SK-N-SH (cell line): ENCODE measurements at regions not wholly inside any gene's neighbourhood (a gene's known extent, or its start where the extent isn't known, plus 50 kb on each side); places are given as distances from the start of the nearest gene placed in this dataset.

Experiments used
- CTCF ChIA-PET: fragments of 300-600, 350-600 bp; formaldehyde crosslinking; extraction: SDS; loops from one replicate; lab custom pipeline; 2021; lab: Yijun Ruan, JAX
- POLR2A ChIA-PET: fragments of 350-600 bp; sonication (Branson Sonifier 250); formaldehyde crosslinking; extraction: SDS; loops from one replicate; lab custom pipeline; 2020; ENCODE audit warnings: antibody characterized with exemption, inconsistent platforms; lab: Yijun Ruan, JAX
- DNase-seq: peaks from one replicate; pipeline ENCODE4 v3.0.0; 2012
- H2AFZ ChIP-seq: fragments of 200-600 bp; sonication (generic); 2 replicates; pipeline ENCODE4 v1.8.1; 2016; ENCODE audit warnings: antibody characterized with exemption, mild to moderate bottlenecking, low read depth
- H3F3A ChIP-seq: fragments of 200-600 bp; sonication (generic); replicated peaks from 2 replicates; pipeline ENCODE3; 2016; ENCODE audit warnings: antibody characterized with exemption, mild to moderate bottlenecking; ENCODE audit not compliant: insufficient read depth
- H3K27ac ChIP-seq, 2 experiments: fragments of 200-500 bp in 1 of 2; fragments of 200-600 bp in 1 of 2; sonication (Bioruptor generic) in 1 of 2; sonication (generic), shearing (Covaris generic) in 1 of 2; 2 replicates each; pipeline versions ENCODE4 v1.5.1 to v1.6.1; 2014 to 2016; ENCODE audit warnings: low read depth in 2 of 2, inconsistent platforms in 1 of 2, low read length in 1 of 2, mild to moderate bottlenecking in 1 of 2, mixed read lengths in 1 of 2
- H3K27me3 ChIP-seq: fragments of 200-600 bp; sonication (generic), shearing (Covaris generic); 2 replicates; pipeline ENCODE4 v1.6.1; 2016; ENCODE audit warnings: mixed run types; ENCODE audit not compliant: insufficient read depth
- H3K36me3 ChIP-seq, 2 experiments: fragments of 200-500 bp in 1 of 2; fragments of 200-600 bp in 1 of 2; sonication (Bioruptor generic) in 1 of 2; sonication (generic) in 1 of 2; replicated peaks in 1 of 2; 2 replicates each; pipeline versions ENCODE3 to v1.5.1; 2014 to 2016; ENCODE audit warnings: low read length in 1 of 2, mild to moderate bottlenecking in 1 of 2; ENCODE audit not compliant: insufficient read depth in 2 of 2, control insufficient read depth in 1 of 2
- H3K4me1 ChIP-seq, 2 experiments: fragments of 200-500 bp in 1 of 2; fragments of 200-600 bp in 1 of 2; sonication (Bioruptor generic) in 1 of 2; sonication (generic), shearing (Covaris generic) in 1 of 2; 2 replicates each; pipeline versions ENCODE4 v1.5.1 to v1.6.1; 2014 to 2016; ENCODE audit warnings: low read depth in 1 of 2, low read length in 1 of 2, mixed run types in 1 of 2; ENCODE audit not compliant: insufficient read depth in 2 of 2, control insufficient read depth in 1 of 2
- H3K4me2 ChIP-seq: fragments of 200-600 bp; sonication (generic), shearing (Covaris generic); 2 replicates; pipeline ENCODE4 v1.6.1; 2017; ENCODE audit warnings: mixed run types
- H3K4me3 ChIP-seq, 2 experiments: fragments of 200-500 bp in 1 of 2; fragments of 200-600 bp in 1 of 2; sonication (Bioruptor generic) in 1 of 2; sonication (generic), shearing (Covaris generic) in 1 of 2; 2 replicates each; pipeline versions ENCODE4 v1.5.1 to v1.8.1; 2014 to 2016; ENCODE audit warnings: low read depth in 2 of 2, inconsistent platforms in 1 of 2, low read length in 1 of 2, mild to moderate bottlenecking in 1 of 2, mixed read lengths in 1 of 2, moderate library complexity in 1 of 2
- H3K79me2 ChIP-seq: fragments of 200-600 bp; sonication (generic); 2 replicates; pipeline ENCODE4 v1.8.1; 2017; ENCODE audit warnings: mild to moderate bottlenecking; ENCODE audit not compliant: insufficient read depth
- H3K9ac ChIP-seq: fragments of 200-600 bp; sonication (generic); 2 replicates; pipeline ENCODE4 v1.6.1; 2017; ENCODE audit warnings: mixed run types
- H3K9me2 ChIP-seq: fragments of 200-600 bp; sonication (generic); 2 replicates; pipeline ENCODE4 v1.6.1; 2017; ENCODE audit warnings: mixed run types
- H3K9me3 ChIP-seq: fragments of 200-600 bp; sonication (generic); 2 replicates; pipeline ENCODE4 v1.6.1; 2017; ENCODE audit warnings: mixed run types, mild to moderate bottlenecking, moderate library complexity
- H4K20me1 ChIP-seq: fragments of 200-600 bp; sonication (generic); 2 replicates; pipeline ENCODE4 v1.6.1; 2017; ENCODE audit warnings: mild to moderate bottlenecking, mixed run types; ENCODE audit not compliant: insufficient read depth
- CHD2 ChIP-seq: fragments of 150-350 bp; IDR thresholded peaks from 2 replicates; pipeline ENCODE4 v1.6.1; 2018; ENCODE audit warnings: low read length; ENCODE audit not compliant: partially characterized antibody
- FOSL2 ChIP-seq: IDR thresholded peaks from 2 replicates; pipeline ENCODE4 v1.4.0; 2012; ENCODE audit warnings: low read depth, mild to moderate bottlenecking, moderate library complexity, borderline replicate concordance
- GABPA ChIP-seq: IDR thresholded peaks from 2 replicates; pipeline ENCODE4 v1.4.0; 2012; ENCODE audit warnings: low read depth, mild to moderate bottlenecking
- GATA2 ChIP-seq: sonication (generic); formaldehyde crosslinking; IDR thresholded peaks from 2 replicates; pipeline ENCODE4 v1.5.0; 2020; ENCODE audit warnings: mild to moderate bottlenecking, missing genetic modification reagents
- JUND ChIP-seq: IDR thresholded peaks from 2 replicates; pipeline ENCODE4 v1.4.0; 2012
- MEF2A ChIP-seq: IDR thresholded peaks from 2 replicates; pipeline ENCODE4 v1.4.0; 2012; ENCODE audit warnings: low read depth, borderline replicate concordance
- NFIC ChIP-seq: IDR thresholded peaks from 2 replicates; pipeline ENCODE4 v1.4.0; 2012; ENCODE audit warnings: borderline replicate concordance
- NRF1 ChIP-seq: IDR thresholded peaks from 2 replicates; pipeline ENCODE4 v1.6.1; 2012; ENCODE audit warnings: low read depth, mild to moderate bottlenecking, low read length
- POLR2AphosphoS5 ChIP-seq: IDR thresholded peaks from 2 replicates; pipeline ENCODE4 v1.6.1; 2012; ENCODE audit warnings: low read depth, low read length
- RAD21 ChIP-seq: IDR thresholded peaks from 2 replicates; pipeline ENCODE4 v1.6.1; 2012; ENCODE audit warnings: mild to moderate bottlenecking, low read length
- RCOR1 ChIP-seq: fragments of 150-350 bp; IDR thresholded peaks from 2 replicates; pipeline ENCODE4 v1.6.1; 2017; ENCODE audit warnings: antibody characterized with exemption, low read length
- RXRA ChIP-seq: IDR thresholded peaks from 2 replicates; pipeline ENCODE4 v1.4.0; 2012; ENCODE audit warnings: low read depth, mild to moderate bottlenecking, borderline replicate concordance
- SMC3 ChIP-seq: IDR thresholded peaks from 2 replicates; pipeline ENCODE4 v1.6.1; 2012; ENCODE audit warnings: low read depth, low read length, improper control_type of control experiment
- TCF12 ChIP-seq: IDR thresholded peaks from 2 replicates; pipeline ENCODE4 v1.4.0; 2012
- TEAD4 ChIP-seq: IDR thresholded peaks from 2 replicates; pipeline ENCODE4 v1.4.0; 2012; ENCODE audit warnings: mild to moderate bottlenecking, borderline replicate concordance; ENCODE audit not compliant: insufficient read depth
- YY1 ChIP-seq: IDR thresholded peaks from 2 replicates; pipeline ENCODE4 v1.4.0; 2012; ENCODE audit warnings: low read depth, mild to moderate bottlenecking
- WGBS: methylation state at CpG from one replicate; pipeline ENCODE4 v1.1.6; 2017; ENCODE audit warnings: low lambda C conversion rate; 5-methylcytosine and 5-hydroxymethylcytosine counted together
- TF ChIP-seq, protein P1 (sequence below): fragments of 200-600 bp; sonication (generic); IDR thresholded peaks from 2 replicates; pipeline ENCODE4 v1.6.1; 2017; ENCODE audit warnings: antibody characterized with exemption, mild to moderate bottlenecking, moderate library complexity
- TF ChIP-seq, protein P2 (sequence below): fragments of 150-350 bp; IDR thresholded peaks from 2 replicates; pipeline ENCODE4 v1.6.1; 2016; ENCODE audit warnings: mild to moderate bottlenecking, low read depth, low read length
- TF ChIP-seq, protein P3 (sequence below): IDR thresholded peaks from 2 replicates; pipeline ENCODE4 v1.4.0; 2012; ENCODE audit warnings: low read depth
- TF ChIP-seq, protein P4 (sequence below): IDR thresholded peaks from 2 replicates; pipeline ENCODE4 v1.6.1; 2012; ENCODE audit warnings: mild to moderate bottlenecking, low read depth, low read length, moderate library complexity

DNA sequence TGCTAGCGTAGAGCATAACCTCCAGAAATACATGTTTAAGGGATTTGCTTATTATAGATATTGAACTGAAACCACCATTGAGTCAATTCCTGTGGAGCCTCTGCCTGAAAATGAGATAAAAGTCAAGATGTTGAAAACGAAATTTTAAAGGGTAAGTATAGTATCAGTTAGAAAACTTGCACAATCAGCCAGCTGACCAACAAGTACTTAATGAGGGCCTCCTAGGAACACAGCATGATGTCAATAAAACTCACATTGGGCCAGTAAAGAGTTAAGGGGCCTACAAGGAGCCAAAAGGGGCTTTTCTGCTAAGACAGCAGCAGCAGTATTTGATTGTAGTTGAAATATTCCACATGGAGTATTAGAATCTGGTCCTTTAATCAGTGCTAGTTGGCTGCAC is 314.1 kb upstream of the PPARGC1A start:
- WGBS: 0% methylated on average over 2 of the region's 2 CpGs
- no peak for DNase-seq
- Histone ChIP-seq H3K79me2 (no peaks in the 10 kb centered on the region), H2AFZ (no peak overlapping the region), H3K4me3 (no peak overlapping the region), H3K9ac (no peak overlapping the region), H3K4me2 (no peak overlapping the region), H3K27me3 (no peaks in the 10 kb centered on the region), H3K9me2 (no peaks in the 10 kb centered on the region), H3K4me1 (no peaks in the 10 kb centered on the region), H4K20me1 (no peaks in the 10 kb centered on the region), H3F3A (no peaks in the 10 kb centered on the region), H3K27ac (no peak overlapping the region), H3K9me3 (no peaks in the 10 kb centered on the region), H3K36me3 (no peaks in the 10 kb centered on the region)
- ChIA-PET CTCF (no interaction called here), POLR2A (no interaction called here)
- no peak for TF ChIP-seq RAD21
- no peak for TF ChIP-seq FOSL2
- TF ChIP-seq, protein P1, sequence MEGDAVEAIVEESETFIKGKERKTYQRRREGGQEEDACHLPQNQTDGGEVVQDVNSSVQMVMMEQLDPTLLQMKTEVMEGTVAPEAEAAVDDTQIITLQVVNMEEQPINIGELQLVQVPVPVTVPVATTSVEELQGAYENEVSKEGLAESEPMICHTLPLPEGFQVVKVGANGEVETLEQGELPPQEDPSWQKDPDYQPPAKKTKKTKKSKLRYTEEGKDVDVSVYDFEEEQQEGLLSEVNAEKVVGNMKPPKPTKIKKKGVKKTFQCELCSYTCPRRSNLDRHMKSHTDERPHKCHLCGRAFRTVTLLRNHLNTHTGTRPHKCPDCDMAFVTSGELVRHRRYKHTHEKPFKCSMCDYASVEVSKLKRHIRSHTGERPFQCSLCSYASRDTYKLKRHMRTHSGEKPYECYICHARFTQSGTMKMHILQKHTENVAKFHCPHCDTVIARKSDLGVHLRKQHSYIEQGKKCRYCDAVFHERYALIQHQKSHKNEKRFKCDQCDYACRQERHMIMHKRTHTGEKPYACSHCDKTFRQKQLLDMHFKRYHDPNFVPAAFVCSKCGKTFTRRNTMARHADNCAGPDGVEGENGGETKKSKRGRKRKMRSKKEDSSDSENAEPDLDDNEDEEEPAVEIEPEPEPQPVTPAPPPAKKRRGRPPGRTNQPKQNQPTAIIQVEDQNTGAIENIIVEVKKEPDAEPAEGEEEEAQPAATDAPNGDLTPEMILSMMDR: no peak
- no peak for TF ChIP-seq SMC3
- no peak for TF ChIP-seq GATA2 (CRISPR knock-in tag)
- no peak for TF ChIP-seq RCOR1
- TF ChIP-seq MEF2A: no peak
- no peak for TF ChIP-seq NFIC
- TF ChIP-seq, protein P2, sequence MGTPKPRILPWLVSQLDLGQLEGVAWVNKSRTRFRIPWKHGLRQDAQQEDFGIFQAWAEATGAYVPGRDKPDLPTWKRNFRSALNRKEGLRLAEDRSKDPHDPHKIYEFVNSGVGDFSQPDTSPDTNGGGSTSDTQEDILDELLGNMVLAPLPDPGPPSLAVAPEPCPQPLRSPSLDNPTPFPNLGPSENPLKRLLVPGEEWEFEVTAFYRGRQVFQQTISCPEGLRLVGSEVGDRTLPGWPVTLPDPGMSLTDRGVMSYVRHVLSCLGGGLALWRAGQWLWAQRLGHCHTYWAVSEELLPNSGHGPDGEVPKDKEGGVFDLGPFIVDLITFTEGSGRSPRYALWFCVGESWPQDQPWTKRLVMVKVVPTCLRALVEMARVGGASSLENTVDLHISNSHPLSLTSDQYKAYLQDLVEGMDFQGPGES: no peak
- no peak for TF ChIP-seq YY1
- TF ChIP-seq GABPA: no peak
- TF ChIP-seq, protein P3, sequence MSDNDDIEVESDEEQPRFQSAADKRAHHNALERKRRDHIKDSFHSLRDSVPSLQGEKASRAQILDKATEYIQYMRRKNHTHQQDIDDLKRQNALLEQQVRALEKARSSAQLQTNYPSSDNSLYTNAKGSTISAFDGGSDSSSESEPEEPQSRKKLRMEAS: no peak
- no peak for TF ChIP-seq TEAD4
- TF ChIP-seq JUND: no peak
- TF ChIP-seq POLR2AphosphoS5: no peak
- no peak for TF ChIP-seq CHD2
- TF ChIP-seq, protein P4, sequence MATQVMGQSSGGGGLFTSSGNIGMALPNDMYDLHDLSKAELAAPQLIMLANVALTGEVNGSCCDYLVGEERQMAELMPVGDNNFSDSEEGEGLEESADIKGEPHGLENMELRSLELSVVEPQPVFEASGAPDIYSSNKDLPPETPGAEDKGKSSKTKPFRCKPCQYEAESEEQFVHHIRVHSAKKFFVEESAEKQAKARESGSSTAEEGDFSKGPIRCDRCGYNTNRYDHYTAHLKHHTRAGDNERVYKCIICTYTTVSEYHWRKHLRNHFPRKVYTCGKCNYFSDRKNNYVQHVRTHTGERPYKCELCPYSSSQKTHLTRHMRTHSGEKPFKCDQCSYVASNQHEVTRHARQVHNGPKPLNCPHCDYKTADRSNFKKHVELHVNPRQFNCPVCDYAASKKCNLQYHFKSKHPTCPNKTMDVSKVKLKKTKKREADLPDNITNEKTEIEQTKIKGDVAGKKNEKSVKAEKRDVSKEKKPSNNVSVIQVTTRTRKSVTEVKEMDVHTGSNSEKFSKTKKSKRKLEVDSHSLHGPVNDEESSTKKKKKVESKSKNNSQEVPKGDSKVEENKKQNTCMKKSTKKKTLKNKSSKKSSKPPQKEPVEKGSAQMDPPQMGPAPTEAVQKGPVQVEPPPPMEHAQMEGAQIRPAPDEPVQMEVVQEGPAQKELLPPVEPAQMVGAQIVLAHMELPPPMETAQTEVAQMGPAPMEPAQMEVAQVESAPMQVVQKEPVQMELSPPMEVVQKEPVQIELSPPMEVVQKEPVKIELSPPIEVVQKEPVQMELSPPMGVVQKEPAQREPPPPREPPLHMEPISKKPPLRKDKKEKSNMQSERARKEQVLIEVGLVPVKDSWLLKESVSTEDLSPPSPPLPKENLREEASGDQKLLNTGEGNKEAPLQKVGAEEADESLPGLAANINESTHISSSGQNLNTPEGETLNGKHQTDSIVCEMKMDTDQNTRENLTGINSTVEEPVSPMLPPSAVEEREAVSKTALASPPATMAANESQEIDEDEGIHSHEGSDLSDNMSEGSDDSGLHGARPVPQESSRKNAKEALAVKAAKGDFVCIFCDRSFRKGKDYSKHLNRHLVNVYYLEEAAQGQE: no peak
- no peak for TF ChIP-seq NRF1
- no peak for TF ChIP-seq RXRA
- TF ChIP-seq TCF12: no peak
